ENCODE measurements at regions not wholly inside any gene's neighbourhood (a gene's known extent, or its start where the extent isn't known, plus 50 kb on each side); places are given as distances from the start of the nearest gene placed in this dataset.
A peak's percentile ranks its signal among the peaks of the same experiment; 100 is the strongest.

DNA sequence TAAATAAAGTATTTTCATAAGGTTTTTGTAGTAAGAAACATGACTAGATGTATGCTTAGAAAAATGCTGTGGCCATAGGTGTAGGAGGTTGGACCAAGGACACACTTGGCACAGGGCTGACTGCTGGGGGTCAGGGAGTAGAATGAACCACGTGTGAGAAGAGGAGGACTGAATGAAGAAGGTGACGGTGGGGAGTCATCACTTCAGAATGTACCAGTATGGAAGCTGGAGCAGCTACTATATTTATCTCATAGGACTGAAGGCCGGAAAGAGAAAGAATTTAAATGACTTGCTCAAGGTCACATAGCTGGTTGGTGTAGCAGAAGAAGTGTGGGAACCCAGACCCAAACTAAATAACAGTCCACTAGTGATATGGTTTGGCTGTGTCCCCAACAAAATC, 79.8 kb upstream of the HAO2 start:
- TF ChIP-seq, protein P1, sequence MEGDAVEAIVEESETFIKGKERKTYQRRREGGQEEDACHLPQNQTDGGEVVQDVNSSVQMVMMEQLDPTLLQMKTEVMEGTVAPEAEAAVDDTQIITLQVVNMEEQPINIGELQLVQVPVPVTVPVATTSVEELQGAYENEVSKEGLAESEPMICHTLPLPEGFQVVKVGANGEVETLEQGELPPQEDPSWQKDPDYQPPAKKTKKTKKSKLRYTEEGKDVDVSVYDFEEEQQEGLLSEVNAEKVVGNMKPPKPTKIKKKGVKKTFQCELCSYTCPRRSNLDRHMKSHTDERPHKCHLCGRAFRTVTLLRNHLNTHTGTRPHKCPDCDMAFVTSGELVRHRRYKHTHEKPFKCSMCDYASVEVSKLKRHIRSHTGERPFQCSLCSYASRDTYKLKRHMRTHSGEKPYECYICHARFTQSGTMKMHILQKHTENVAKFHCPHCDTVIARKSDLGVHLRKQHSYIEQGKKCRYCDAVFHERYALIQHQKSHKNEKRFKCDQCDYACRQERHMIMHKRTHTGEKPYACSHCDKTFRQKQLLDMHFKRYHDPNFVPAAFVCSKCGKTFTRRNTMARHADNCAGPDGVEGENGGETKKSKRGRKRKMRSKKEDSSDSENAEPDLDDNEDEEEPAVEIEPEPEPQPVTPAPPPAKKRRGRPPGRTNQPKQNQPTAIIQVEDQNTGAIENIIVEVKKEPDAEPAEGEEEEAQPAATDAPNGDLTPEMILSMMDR (IDR thresholded peaks at IDR 0.05; ENCODE audit: low read depth, low read length), result no peak
- no peak overlapping the region for H3K4me3 ChIP-seq (replicated peaks in 1 of 2; ENCODE audit: low read depth in 2 of 2, low read length in 2 of 2)
- DNase-seq (ENCODE audit: low read depth in 2 of 2), result peak; percentile 4 to 59

- no peak overlapping the region for H3K4me3 ChIP-seq (replicated peaks in 1 of 2; ENCODE audit: low read depth in 2 of 2, low read length in 2 of 2)
- TF ChIP-seq, protein P1 (IDR thresholded peaks at IDR 0.05; ENCODE audit: low read depth, low read length), result no peak
- no peak for DNase-seq (ENCODE audit: low read depth in 2 of 2)
Measured at GRCh38 chr1:119290297-119290696, 78.3 kb upstream of the HAO2 start.

DNA sequence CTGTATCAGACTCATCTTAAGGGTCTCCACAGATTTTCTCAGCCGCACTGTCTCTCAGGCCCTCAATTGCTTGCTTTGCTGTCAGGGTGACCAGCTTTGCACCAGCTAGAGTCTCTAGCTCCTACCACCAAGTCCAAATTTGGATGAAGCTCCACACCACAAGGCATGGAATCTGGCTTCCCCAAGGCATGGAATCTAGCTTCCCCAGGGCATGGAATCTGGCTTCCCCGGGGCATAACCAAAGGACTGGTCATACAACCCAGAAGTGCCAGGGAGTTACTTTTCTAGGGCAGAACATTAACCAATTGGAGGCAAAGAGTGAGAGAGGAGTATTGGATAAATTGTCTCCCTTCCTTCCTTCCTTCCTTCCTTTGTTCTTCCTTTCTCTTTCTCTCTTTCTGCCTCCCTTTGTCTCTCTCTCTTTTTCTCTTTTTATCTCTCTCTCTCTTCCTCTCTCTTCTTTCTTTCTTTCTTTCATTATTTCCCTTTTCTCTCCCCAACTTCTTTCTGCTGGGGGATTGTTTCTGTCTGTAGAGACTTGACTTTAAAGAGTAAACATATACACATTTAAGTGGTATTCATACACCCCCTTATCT, 76.9 kb upstream of the HAO2 start:
- TF ChIP-seq, protein P1 (IDR thresholded peaks at IDR 0.05; ENCODE audit: low read depth, low read length), result no peak
- no peak overlapping the region for H3K4me3 ChIP-seq (replicated peaks in 1 of 2; ENCODE audit: low read depth in 2 of 2, low read length in 2 of 2)
- DNase-seq (ENCODE audit: low read depth in 2 of 2), result no peak

DNA sequence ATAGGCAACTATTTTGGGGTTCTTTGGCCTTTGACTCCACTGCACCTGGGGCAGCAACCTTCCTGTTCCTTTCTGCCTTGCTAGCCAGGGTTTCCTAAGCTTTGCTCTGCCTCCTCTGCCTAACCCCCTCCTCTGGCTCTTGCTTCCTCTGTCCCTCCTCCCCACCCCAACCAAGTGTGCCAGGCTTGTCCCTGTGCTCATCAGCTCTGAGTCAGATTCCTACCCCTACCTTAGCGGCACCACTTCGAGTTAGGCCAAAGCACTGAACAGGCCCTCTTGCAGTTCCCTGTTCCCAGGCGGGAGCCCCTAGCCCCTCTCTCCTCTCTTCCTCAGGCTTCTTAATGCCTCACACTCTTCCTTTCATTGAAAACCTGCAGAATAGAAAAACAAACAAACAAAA, 74.8 kb upstream of the HAO2 start:
- DNase-seq (ENCODE audit: low read depth in 2 of 2), result no peak
- TF ChIP-seq, protein P1 (IDR thresholded peaks at IDR 0.05; ENCODE audit: low read depth, low read length), result no peak
- no peak overlapping the region for H3K4me3 ChIP-seq (replicated peaks in 1 of 2; ENCODE audit: low read depth in 2 of 2, low read length in 2 of 2)

DNA sequence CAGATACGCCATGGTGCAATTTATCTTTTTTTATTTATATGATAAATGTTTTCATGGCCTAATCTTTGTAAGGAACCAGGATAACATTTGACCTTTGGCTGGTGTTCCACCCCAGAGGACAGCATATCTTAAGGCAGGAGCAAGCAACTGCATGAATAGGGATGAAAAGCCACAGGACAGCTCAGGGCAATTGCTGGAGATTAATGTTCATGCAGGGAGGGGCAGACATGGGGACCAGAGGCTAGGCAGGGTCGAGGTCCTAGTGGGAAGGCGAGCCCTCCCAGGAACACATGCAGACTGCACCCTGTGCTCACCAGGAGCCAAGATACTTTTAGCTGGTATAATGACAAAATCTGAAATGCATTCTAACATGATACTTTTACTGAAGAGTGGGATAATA, 74.4 kb upstream of the HAO2 start:
- H3K4me3 ChIP-seq (replicated peaks in 1 of 2; ENCODE audit: low read depth in 2 of 2, low read length in 2 of 2), result no peak overlapping the region
- no peak for DNase-seq (ENCODE audit: low read depth in 2 of 2)
- TF ChIP-seq, protein P1 (IDR thresholded peaks at IDR 0.05; ENCODE audit: low read depth, low read length), result no peak

DNA sequence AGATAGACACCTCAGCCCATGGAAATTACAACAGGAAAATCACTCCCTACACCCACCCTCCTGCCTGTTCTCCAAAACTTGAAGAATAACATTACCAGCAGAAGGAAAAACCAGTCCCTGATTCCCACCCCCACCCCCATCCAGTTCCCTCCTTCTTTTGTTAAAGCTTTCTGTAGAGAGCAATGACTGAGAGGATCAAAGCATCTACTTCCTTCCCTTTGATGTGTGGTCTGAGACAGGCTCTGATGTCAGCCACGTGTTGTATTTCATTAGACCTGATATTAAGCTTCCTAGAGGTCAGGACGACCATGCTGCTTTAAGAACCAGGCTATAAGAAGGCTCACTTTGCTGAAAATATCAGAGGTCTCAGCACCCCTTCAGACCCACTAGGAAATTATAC, 73.9 kb upstream of the HAO2 start:
- no peak overlapping the region for H3K4me3 ChIP-seq (replicated peaks in 1 of 2; ENCODE audit: low read depth in 2 of 2, low read length in 2 of 2)
- DNase-seq (ENCODE audit: low read depth in 2 of 2), result no peak
- TF ChIP-seq, protein P1 (IDR thresholded peaks at IDR 0.05; ENCODE audit: low read depth, low read length), result no peak

- TF ChIP-seq, protein P1 (IDR thresholded peaks at IDR 0.05; ENCODE audit: low read depth, low read length), result no peak
- peak; percentile 57 to 66 for DNase-seq (ENCODE audit: low read depth in 2 of 2)
Measured at GRCh38 chr1:119298687-119299303, 69.8 kb upstream of the HAO2 start.

More at GRCh38 chr1:119298687-119299303, 69.8 kb upstream of the HAO2 start:
- H3K4me3 ChIP-seq (replicated peaks in 1 of 2; ENCODE audit: low read depth in 2 of 2, low read length in 2 of 2), result no peak overlapping the region
